ENCODE measurements at regions not wholly inside any gene's neighbourhood (a gene's known extent, or its start where the extent isn't known, plus 50 kb on each side); places are given as distances from the start of the nearest gene placed in this dataset.

- no peak for TF ChIP-seq GATA2 (IDR thresholded peaks at IDR 0.05; ENCODE audit: low read depth, low read length)
- no peak for TF ChIP-seq GATA3 (IDR thresholded peaks at IDR 0.05; ENCODE audit: low read depth, low read length)
These were observed 642.1 kb upstream of the NRSN1 start for GRCh38 chr6:23483896-23484295.
